B cell (primary cell): ENCODE measurements at regions not wholly inside any gene's neighbourhood (a gene's known extent, or its start where the extent isn't known, plus 50 kb on each side); places are given as distances from the start of the nearest gene placed in this dataset.

Experiments used
- ATAC-seq: fragments of 200-7000 bp; cut with Tn5 transposase; one replicate; pipeline ENCODE4 v1.10.0; 2021; ENCODE audit warnings: low read depth, mild to moderate bottlenecking, moderate number of reproducible peaks, moderate library complexity
- CTCF ChIA-PET: fragments of 350-600 bp; sonication (Branson Sonifier 250); formaldehyde crosslinking; loops from one replicate; lab custom pipeline; 2021; ENCODE audit warnings: antibody characterized with exemption, inconsistent platforms; lab: Charles Lee
- POLR2A ChIA-PET: fragments of 350-600 bp; sonication (Branson Sonifier 250); formaldehyde crosslinking; loops from one replicate; lab custom pipeline; 2021; ENCODE audit warnings: antibody characterized with exemption; lab: Charles Lee
- DNase-seq: peaks from one replicate; pipeline ENCODE4 v3.0.0; 2013
- H2AFZ ChIP-seq: 2 replicates; pipeline ENCODE4 v1.6.1; 2012; ENCODE audit warnings: mild to moderate bottlenecking, low read depth, low read length; ENCODE audit not compliant: insufficient read depth, poor library complexity, severe bottlenecking
- H3K27ac ChIP-seq, 2 donors: 1 replicate in 1 of 2; 2 replicates in 1 of 2; pipeline ENCODE4 v1.5.1; 2012 to 2013; ENCODE audit warnings: low read length in 2 of 2, mild to moderate bottlenecking in 2 of 2, moderate library complexity in 1 of 2
- H3K27me3 ChIP-seq, 4 experiments: fragments of 200-600 bp in 1 of 4; sonication (generic) in 1 of 4; replicated peaks in 1 of 4; 1 replicate in 2 of 4; 2 replicates in 2 of 4; pipeline versions ENCODE4 v1.6.1 to v1.7.0; 2013 to 2016; ENCODE audit warnings: low read length in 3 of 4, mild to moderate bottlenecking in 2 of 4, mixed read lengths in 1 of 4, moderate library complexity in 1 of 4; ENCODE audit not compliant: insufficient read depth in 4 of 4, control insufficient read depth in 3 of 4; ENCODE audit errors: control extremely low read depth in 1 of 4
- H3K36me3 ChIP-seq, 2 experiments: replicated peaks in 1 of 2; 1 replicate in 1 of 2; 2 replicates in 1 of 2; pipeline versions ENCODE4 v1.6.1 to v1.7.1; 2013; ENCODE audit warnings: low read length in 1 of 2; ENCODE audit not compliant: insufficient read depth in 2 of 2, control insufficient read depth in 1 of 2; ENCODE audit errors: control extremely low read depth in 1 of 2, extremely low read depth in 1 of 2
- H3K4me1 ChIP-seq, 2 donors: fragments of 200-600 bp in 1 of 2; sonication (generic) in 1 of 2; 1 replicate in 1 of 2; 2 replicates in 1 of 2; pipeline versions ENCODE4 v1.5.1 to v1.6.1; 2013 to 2017; ENCODE audit warnings: low read length in 2 of 2; ENCODE audit not compliant: control insufficient read depth in 2 of 2, insufficient read depth in 2 of 2
- H3K4me2 ChIP-seq: replicated peaks from 2 replicates; pipeline ENCODE3; 2012; ENCODE audit warnings: mild to moderate bottlenecking, low read depth, low read length; ENCODE audit not compliant: poor library complexity, severe bottlenecking
- H3K4me3 ChIP-seq, 5 experiments: fragments of 200-600 bp in 1 of 5; sonication (generic) in 1 of 5; 1 replicate in 3 of 5; 2 replicates in 2 of 5; pipeline versions ENCODE4 v1.5.1 to v1.7.0; 2011 to 2016; ENCODE audit warnings: low read length in 4 of 5, mild to moderate bottlenecking in 4 of 5, low read depth in 2 of 5, control low read depth in 1 of 5, moderate library complexity in 1 of 5; ENCODE audit not compliant: insufficient read depth in 1 of 5; ENCODE audit errors: control extremely low read depth in 1 of 5, extremely low read depth in 1 of 5
- H3K79me2 ChIP-seq: fragments of 200-600 bp; sonication (generic); one replicate; pipeline ENCODE4 v1.6.0; 2016; ENCODE audit warnings: low read length; ENCODE audit not compliant: control insufficient read depth, insufficient read depth
- H3K9ac ChIP-seq: fragments of 200-600 bp; sonication (generic); 2 replicates; pipeline ENCODE4 v1.6.1; 2017; ENCODE audit warnings: mild to moderate bottlenecking, low read length, moderate library complexity
- H3K9me3 ChIP-seq, 3 donors: one replicate each; pipeline versions ENCODE4 v1.6.1 to v1.7.1; 2013; ENCODE audit warnings: low read length in 2 of 3; ENCODE audit not compliant: control insufficient read depth in 2 of 3, insufficient read depth in 1 of 3; ENCODE audit errors: control extremely low read depth in 1 of 3
- H4K20me1 ChIP-seq: 2 replicates; pipeline ENCODE4 v1.6.0; 2012; ENCODE audit warnings: mild to moderate bottlenecking, low read length; ENCODE audit not compliant: insufficient read depth, control insufficient read depth, poor library complexity, severe bottlenecking
- H3K27ac Mint-ChIP-seq: one replicate; pipeline ENCODE4 v1.8.0; 2021; ENCODE audit warnings: mixed read lengths
- H3K27me3 Mint-ChIP-seq: one replicate; pipeline ENCODE4 v1.8.0; 2021; ENCODE audit warnings: mixed read lengths
- H3K4me1 Mint-ChIP-seq: one replicate; pipeline ENCODE4 v1.8.0; 2021; ENCODE audit warnings: mixed read lengths
- H3K4me3 Mint-ChIP-seq: one replicate; pipeline ENCODE4 v1.8.0; 2021; ENCODE audit warnings: mixed read lengths
- H3K9me3 Mint-ChIP-seq: one replicate; pipeline ENCODE4 v1.8.0; 2022; ENCODE audit warnings: mixed read lengths; ENCODE audit not compliant: insufficient read depth
- CTCF ChIP-seq: fragments of 200-600 bp; IDR thresholded peaks from one replicate; pipeline ENCODE4 v1.8.0; 2022; ENCODE audit warnings: antibody characterized with exemption, mild to moderate bottlenecking
- EZH2 ChIP-seq: IDR thresholded peaks from 2 replicates; pipeline ENCODE4 v1.6.1; 2012; ENCODE audit warnings: borderline replicate concordance, low read depth, mild to moderate bottlenecking, moderate library complexity, low read length; ENCODE audit not compliant: insufficient read depth, poor library complexity, severe bottlenecking
- WGBS: methylation state at CpG from one replicate; pipeline ENCODE4 v1.1.5; 2013; ENCODE audit warnings: missing lambda C conversion rate; ENCODE audit not compliant: insufficient coverage; 5-methylcytosine and 5-hydroxymethylcytosine counted together
- intact Hi-C: fragments of 100-400 bp; cut with micrococcal nuclease; formaldehyde crosslinking; loops from one replicate; pipeline ENCODE4 v1.10.0; 2022

GRCh38 chr20:57107208-57107607 is 159.2 kb downstream of the BMP7 start:
- H3K27ac Mint-ChIP-seq, result no peak overlapping the region

GRCh38 chr20:57108218-57108617 is 158.2 kb downstream of the BMP7 start:
- Histone ChIP-seq H3K4me3 (no peak overlapping the region), H3K4me2 (no peak overlapping the region), H3K27me3 (no peaks in the 10 kb centered on the region), H3K27ac (no peak overlapping the region), H3K9ac (no peak overlapping the region), H3K79me2 (no peaks in the 10 kb centered on the region), H3K4me1 (no peaks in the 10 kb centered on the region), H3K36me3 (no peaks in the 10 kb centered on the region), H3K9me3 (peaks cover 0 to 5% (median 0%) of the 10 kb centered on the region in 3 donors), H2AFZ (no peak overlapping the region), H4K20me1 (no peaks in the 10 kb centered on the region)
- Mint-ChIP-seq H3K27me3 (peaks cover 22% of the 10 kb centered on the region), H3K9me3 (no peaks in the 10 kb centered on the region), H3K27ac (no peak overlapping the region), H3K4me1 (no peaks in the 10 kb centered on the region), H3K4me3 (no peak overlapping the region)
- ATAC-seq (no peak), DNase-seq (no peak)
- CTCF ChIA-PET, result no interaction called here
- 78% methylated on average over 3 of the region's 4 CpGs for WGBS
- TF ChIP-seq CTCF (no peak), EZH2 (no peak)
- intact Hi-C loops, result no loop called here
- POLR2A ChIA-PET, result no interaction called here

More at GRCh38 chr20:57107208-57107607, 159.2 kb downstream of the BMP7 start:
- WGBS, result 79% methylated on average over 9 of the region's 13 CpGs
- TF ChIP-seq EZH2, result no peak
- TF ChIP-seq CTCF, result no peak
- Mint-ChIP-seq H3K27me3 (peaks cover 22% of the 10 kb centered on the region), H3K4me1 (no peaks in the 10 kb centered on the region), H3K9me3 (no peaks in the 10 kb centered on the region), H3K4me3 (no peak overlapping the region)
- ChIA-PET POLR2A (no interaction called here), CTCF (no interaction called here)
- H4K20me1 ChIP-seq, result no peaks in the 10 kb centered on the region
- intact Hi-C loops, result no loop called here
- no peak for ATAC-seq
- no peaks in the 10 kb centered on the region for H3K27me3 ChIP-seq
- H3K36me3 ChIP-seq, result no peaks in the 10 kb centered on the region
- no peak overlapping the region for H3K4me3 ChIP-seq
- H3K4me1 ChIP-seq, result no peaks in the 10 kb centered on the region
- no peaks in the 10 kb centered on the region for H3K79me2 ChIP-seq
- H3K4me2 ChIP-seq, result no peak overlapping the region
- no peak overlapping the region for H3K27ac ChIP-seq
- no peak overlapping the region for H3K9ac ChIP-seq
- peaks cover 0 to 5% (median 0%) of the 10 kb centered on the region in 3 donors for H3K9me3 ChIP-seq
- H2AFZ ChIP-seq, result no peak overlapping the region
- no peak for DNase-seq
